WERI-Rb-1 (cell line): ENCODE measurements at regions not wholly inside any gene's neighbourhood (a gene's known extent, or its start where the extent isn't known, plus 50 kb on each side); places are given as distances from the start of the nearest gene placed in this dataset.

ENCODE experiments used
- DNase-seq: peaks from one replicate; pipeline ENCODE4 v3.0.0-alpha.2; 2020
- H3K27ac ChIP-seq: fragments of 250-450 bp; sonication (Bioruptor Pico); 2 replicates; pipeline ENCODE4 v1.5.1; 2020; ENCODE audit warnings: mild to moderate bottlenecking, moderate library complexity
- H3K27me3 ChIP-seq: fragments of 250-450 bp; sonication (Bioruptor Pico); 2 replicates; pipeline ENCODE4 v1.5.1; 2021; ENCODE audit warnings: mild to moderate bottlenecking, low read depth, moderate library complexity; ENCODE audit not compliant: insufficient read depth, severe bottlenecking
- H3K36me3 ChIP-seq: fragments of 250-450 bp; sonication (Bioruptor Pico); 2 replicates; pipeline ENCODE4 v1.5.1; 2020; ENCODE audit warnings: mild to moderate bottlenecking, moderate library complexity
- H3K4me3 ChIP-seq: 2 replicates; pipeline ENCODE4 v1.5.1; 2011; ENCODE audit warnings: low read depth, mild to moderate bottlenecking, control low read depth, low read length
- H3K9me3 ChIP-seq: fragments of 250-450 bp; sonication (Bioruptor Pico); 2 replicates; pipeline ENCODE4 v1.5.1; 2021; ENCODE audit warnings: mild to moderate bottlenecking, moderate library complexity; ENCODE audit not compliant: severe bottlenecking
- CTCF ChIP-seq: IDR thresholded peaks from 2 replicates; pipeline ENCODE4 v1.5.1; 2011; ENCODE audit warnings: low read depth, mild to moderate bottlenecking, control low read depth, inconsistent platforms, low read length

- H3K36me3 ChIP-seq: no peaks in the 10 kb centered on the region
- no peak overlapping the region for H3K4me3 ChIP-seq
- peaks cover 2% of the 10 kb centered on the region for H3K9me3 ChIP-seq
- no peaks in the 10 kb centered on the region for H3K27me3 ChIP-seq
- no peak for TF ChIP-seq CTCF
- DNase-seq: no peak
- no peak overlapping the region for H3K27ac ChIP-seq
These were observed 69.3 kb upstream of the PLPPR1 start for GRCh38 chr9:100959226-100959625.
